Neural progenitor cell (in vitro differentiated cells): ENCODE measurements at regions not wholly inside any gene's neighbourhood (a gene's known extent, or its start where the extent isn't known, plus 50 kb on each side); places are given as distances from the start of the nearest gene placed in this dataset.

ENCODE experiments used
- CTCF ChIP-seq: fragments of 200-600 bp; sonication (generic); IDR thresholded peaks from 2 replicates; pipeline ENCODE4 v1.5.1; 2017; ENCODE audit warnings: antibody characterized with exemption, mild to moderate bottlenecking
- EZH2 ChIP-seq: fragments of 200-600 bp; sonication (generic); IDR thresholded peaks from 2 replicates; pipeline ENCODE4 v1.6.1; 2017; ENCODE audit warnings: antibody characterized with exemption, mild to moderate bottlenecking, moderate library complexity

GRCh38 chr6:27771235-27771634, 141.0 kb downstream of the OR2B2 start:
- no peak for TF ChIP-seq CTCF
- TF ChIP-seq EZH2, result no peak
